ENCODE measurements at regions not wholly inside any gene's neighbourhood (a gene's known extent, or its start where the extent isn't known, plus 50 kb on each side); places are given as distances from the start of the nearest gene placed in this dataset.

GRCh38 chr10:22765660-22766547 is 51.5 kb upstream of the PIP4K2A start:
- DNase-seq = peak; percentile 70

GRCh38 chr10:22764639-22765038 is 50.3 kb upstream of the PIP4K2A start:
- DNase-seq = no peak

All from suppressor macrophage treated with lipopolysaccharide for 4 hours (primary cell).